ENCODE measurements at regions not wholly inside any gene's neighbourhood (a gene's known extent, or its start where the extent isn't known, plus 50 kb on each side); places are given as distances from the start of the nearest gene placed in this dataset.
A peak's percentile ranks its signal among the peaks of the same experiment; 100 is the strongest.
"Not testable (repeated sequence)": the region's sequence is repeated elsewhere in the genome, so short reads cannot be mapped to it uniquely, and the experiment has no call there.

GRCh38 chr7:68691261-68692216 lies 906.7 kb upstream of the AUTS2 start:
- no peak for DNase-seq

- DNase-seq, result no peak
Observed at GRCh38 chr7:68692511-68692910, 905.8 kb upstream of the AUTS2 start.

- DNase-seq, result no peak
Observed at GRCh38 chr7:68694656-68695055, 903.6 kb upstream of the AUTS2 start.

GRCh38 chr7:68697796-68698280 lies 900.4 kb upstream of the AUTS2 start:
- no peak for DNase-seq

GRCh38 chr7:68699090-68699711 lies 899.1 kb upstream of the AUTS2 start:
- no peak for DNase-seq

GRCh38 chr7:68700414-68700813 lies 897.9 kb upstream of the AUTS2 start:
- no peak for DNase-seq

GRCh38 chr7:68706291-68706690 lies 892.0 kb upstream of the AUTS2 start:
- DNase-seq, result no peak

- no peak for DNase-seq
Observed at GRCh38 chr7:68707159-68707558, 891.1 kb upstream of the AUTS2 start.

GRCh38 chr7:68707958-68708357 lies 890.3 kb upstream of the AUTS2 start:
- DNase-seq, result no peak

- DNase-seq, result no peak
Observed at GRCh38 chr7:68712956-68713495, 885.2 kb upstream of the AUTS2 start.

GRCh38 chr7:68714135-68714534 lies 884.1 kb upstream of the AUTS2 start:
- not testable (repeated sequence) for DNase-seq

- no peak for DNase-seq
Observed at GRCh38 chr7:68715907-68716306, 882.4 kb upstream of the AUTS2 start.

GRCh38 chr7:68717176-68717575 lies 881.1 kb upstream of the AUTS2 start:
- DNase-seq, result no peak

- DNase-seq, result no peak
Observed at GRCh38 chr7:68718097-68718551, 880.2 kb upstream of the AUTS2 start.

GRCh38 chr7:68720697-68721096 lies 877.6 kb upstream of the AUTS2 start:
- DNase-seq, result no peak

GRCh38 chr7:68722044-68722443 lies 876.2 kb upstream of the AUTS2 start:
- no peak for DNase-seq

GRCh38 chr7:68724965-68725364 lies 873.3 kb upstream of the AUTS2 start:
- no peak for DNase-seq

GRCh38 chr7:68725843-68726785 lies 872.2 kb upstream of the AUTS2 start:
- DNase-seq, result no peak

GRCh38 chr7:68728720-68729119 lies 869.6 kb upstream of the AUTS2 start:
- not testable (repeated sequence) for DNase-seq

- DNase-seq, result no peak
Observed at GRCh38 chr7:68729371-68729770, 868.9 kb upstream of the AUTS2 start.

- no peak for DNase-seq
Observed at GRCh38 chr7:68730194-68730593, 868.1 kb upstream of the AUTS2 start.

- DNase-seq, result peak; percentile 96
Observed at GRCh38 chr7:68730964-68731363, 867.3 kb upstream of the AUTS2 start.
